ENCODE measurements at regions not wholly inside any gene's neighbourhood (a gene's known extent, or its start where the extent isn't known, plus 50 kb on each side); places are given as distances from the start of the nearest gene placed in this dataset.

- H3K4me1 Mint-ChIP-seq, result no peaks in the 10 kb centered on the region
- H3K36me3 Mint-ChIP-seq (ENCODE audit: insufficient read depth), result peaks cover 1% of the 10 kb centered on the region
- DNase-seq (ENCODE audit: low spot score in 2 of 2) (no peak), ATAC-seq (replicated peaks; ENCODE audit: extremely low read depth, poor library complexity, severe bottlenecking) (no peak)
- H3K27me3 Mint-ChIP-seq, result no peaks in the 10 kb centered on the region
- H3K27ac Mint-ChIP-seq (ENCODE audit: low read depth), result no peak overlapping the region
- H3K4me3 Mint-ChIP-seq, result no peak overlapping the region
- no peaks in the 10 kb centered on the region for H3K9me3 Mint-ChIP-seq
Observed at GRCh38 chr13:40338217-40338616, 328.2 kb downstream of the FOXO1 start.

GRCh38 chr13:40340368-40341095 is 325.9 kb downstream of the FOXO1 start:
- DNase-seq (ENCODE audit: low spot score in 2 of 2) (no peak), ATAC-seq (replicated peaks; ENCODE audit: extremely low read depth, poor library complexity, severe bottlenecking) (no peak)
- Mint-ChIP-seq H3K36me3 (ENCODE audit: insufficient read depth) (peaks cover 1% of the 10 kb centered on the region), H3K27ac (ENCODE audit: low read depth) (no peak overlapping the region), H3K27me3 (no peaks in the 10 kb centered on the region), H3K9me3 (no peaks in the 10 kb centered on the region), H3K4me3 (no peak overlapping the region), H3K4me1 (no peaks in the 10 kb centered on the region)

GRCh38 chr13:40341096-40341471 is 325.4 kb downstream of the FOXO1 start:
- peaks cover 1% of the 10 kb centered on the region for H3K36me3 Mint-ChIP-seq (ENCODE audit: insufficient read depth)
- DNase-seq (ENCODE audit: low spot score in 2 of 2), result no peak

GRCh38 chr13:40341501-40341900 is 324.9 kb downstream of the FOXO1 start:
- Mint-ChIP-seq H3K27ac (ENCODE audit: low read depth) (no peak overlapping the region), H3K4me3 (no peak overlapping the region), H3K36me3 (ENCODE audit: insufficient read depth) (peaks cover 1% of the 10 kb centered on the region), H3K27me3 (no peaks in the 10 kb centered on the region), H3K9me3 (no peaks in the 10 kb centered on the region), H3K4me1 (no peaks in the 10 kb centered on the region)
- ATAC-seq (replicated peaks; ENCODE audit: extremely low read depth, poor library complexity, severe bottlenecking) (no peak), DNase-seq (ENCODE audit: low spot score in 2 of 2) (no peak)

More at GRCh38 chr13:40341096-40341471, 325.4 kb downstream of the FOXO1 start:
- H3K4me1 Mint-ChIP-seq, result no peaks in the 10 kb centered on the region
- no peak overlapping the region for H3K27ac Mint-ChIP-seq (ENCODE audit: low read depth)
- H3K27me3 Mint-ChIP-seq, result no peaks in the 10 kb centered on the region
- ATAC-seq (replicated peaks; ENCODE audit: extremely low read depth, poor library complexity, severe bottlenecking), result no peak
- no peak overlapping the region for H3K4me3 Mint-ChIP-seq
- H3K9me3 Mint-ChIP-seq, result no peaks in the 10 kb centered on the region

- H3K27me3 Mint-ChIP-seq, result no peaks in the 10 kb centered on the region
- no peak overlapping the region for H3K27ac Mint-ChIP-seq (ENCODE audit: low read depth)
- H3K4me3 Mint-ChIP-seq, result no peak overlapping the region
- no peak for DNase-seq (ENCODE audit: low spot score in 2 of 2)
- ATAC-seq (replicated peaks; ENCODE audit: extremely low read depth, poor library complexity, severe bottlenecking), result no peak
- no peaks in the 10 kb centered on the region for H3K4me1 Mint-ChIP-seq
- peaks cover 1% of the 10 kb centered on the region for H3K36me3 Mint-ChIP-seq (ENCODE audit: insufficient read depth)
- H3K9me3 Mint-ChIP-seq, result no peaks in the 10 kb centered on the region
Observed at GRCh38 chr13:40342461-40342860, 324.0 kb downstream of the FOXO1 start.

GRCh38 chr13:40342901-40343300 is 323.5 kb downstream of the FOXO1 start:
- ATAC-seq (replicated peaks; ENCODE audit: extremely low read depth, poor library complexity, severe bottlenecking) (no peak), DNase-seq (ENCODE audit: low spot score in 2 of 2) (no peak)
- H3K36me3 Mint-ChIP-seq (ENCODE audit: insufficient read depth), result peaks cover 1% of the 10 kb centered on the region
- no peaks in the 10 kb centered on the region for H3K27me3 Mint-ChIP-seq
- no peak overlapping the region for H3K27ac Mint-ChIP-seq (ENCODE audit: low read depth)
- H3K9me3 Mint-ChIP-seq, result no peaks in the 10 kb centered on the region
- H3K4me3 Mint-ChIP-seq, result no peak overlapping the region
- no peaks in the 10 kb centered on the region for H3K4me1 Mint-ChIP-seq

GRCh38 chr13:40343550-40344269 is 322.7 kb downstream of the FOXO1 start:
- no peak for ATAC-seq (replicated peaks; ENCODE audit: extremely low read depth, poor library complexity, severe bottlenecking)
- DNase-seq (ENCODE audit: low spot score in 2 of 2), result no peak
- Mint-ChIP-seq H3K36me3 (ENCODE audit: insufficient read depth) (peaks cover 1% of the 10 kb centered on the region), H3K27ac (ENCODE audit: low read depth) (no peak overlapping the region), H3K9me3 (no peaks in the 10 kb centered on the region), H3K27me3 (no peaks in the 10 kb centered on the region), H3K4me1 (no peaks in the 10 kb centered on the region), H3K4me3 (no peak overlapping the region)

- Mint-ChIP-seq H3K27me3 (no peaks in the 10 kb centered on the region), H3K9me3 (no peaks in the 10 kb centered on the region), H3K4me3 (no peak overlapping the region), H3K4me1 (no peaks in the 10 kb centered on the region), H3K36me3 (ENCODE audit: insufficient read depth) (peaks cover 1% of the 10 kb centered on the region), H3K27ac (ENCODE audit: low read depth) (no peak overlapping the region)
- no peak for ATAC-seq (replicated peaks; ENCODE audit: extremely low read depth, poor library complexity, severe bottlenecking)
- no peak for DNase-seq (ENCODE audit: low spot score in 2 of 2)
Observed at GRCh38 chr13:40344270-40345148, 321.9 kb downstream of the FOXO1 start.

GRCh38 chr13:40345149-40345514 is 321.3 kb downstream of the FOXO1 start:
- ATAC-seq (replicated peaks; ENCODE audit: extremely low read depth, poor library complexity, severe bottlenecking) (no peak), DNase-seq (ENCODE audit: low spot score in 2 of 2) (no peak)
- Mint-ChIP-seq H3K36me3 (ENCODE audit: insufficient read depth) (no peaks in the 10 kb centered on the region), H3K27me3 (no peaks in the 10 kb centered on the region), H3K4me3 (no peak overlapping the region), H3K9me3 (no peaks in the 10 kb centered on the region), H3K27ac (ENCODE audit: low read depth) (no peak overlapping the region), H3K4me1 (no peaks in the 10 kb centered on the region)

GRCh38 chr13:40345654-40346372 is 320.6 kb downstream of the FOXO1 start:
- H3K4me1 Mint-ChIP-seq, result no peaks in the 10 kb centered on the region

GRCh38 chr13:40346592-40346991 is 319.8 kb downstream of the FOXO1 start:
- H3K27ac Mint-ChIP-seq (ENCODE audit: low read depth), result no peak overlapping the region

More at GRCh38 chr13:40345654-40346372, 320.6 kb downstream of the FOXO1 start:
- Mint-ChIP-seq H3K36me3 (ENCODE audit: insufficient read depth) (no peaks in the 10 kb centered on the region), H3K9me3 (no peaks in the 10 kb centered on the region), H3K4me3 (no peak overlapping the region), H3K27me3 (no peaks in the 10 kb centered on the region), H3K27ac (ENCODE audit: low read depth) (no peak overlapping the region)
- DNase-seq (ENCODE audit: low spot score in 2 of 2) (no peak), ATAC-seq (replicated peaks; ENCODE audit: extremely low read depth, poor library complexity, severe bottlenecking) (no peak)

GRCh38 chr13:40348096-40348679 is 318.3 kb downstream of the FOXO1 start:
- no peak for DNase-seq (ENCODE audit: low spot score in 2 of 2)
- no peak overlapping the region for H3K4me3 Mint-ChIP-seq
- H3K4me1 Mint-ChIP-seq, result no peaks in the 10 kb centered on the region
- H3K27me3 Mint-ChIP-seq, result no peaks in the 10 kb centered on the region
- no peaks in the 10 kb centered on the region for H3K9me3 Mint-ChIP-seq
- H3K36me3 Mint-ChIP-seq (ENCODE audit: insufficient read depth), result peaks cover 1% of the 10 kb centered on the region
- no peak overlapping the region for H3K27ac Mint-ChIP-seq (ENCODE audit: low read depth)
- ATAC-seq (replicated peaks; ENCODE audit: extremely low read depth, poor library complexity, severe bottlenecking), result no peak

More at GRCh38 chr13:40346592-40346991, 319.8 kb downstream of the FOXO1 start:
- Mint-ChIP-seq H3K9me3 (no peaks in the 10 kb centered on the region), H3K36me3 (ENCODE audit: insufficient read depth) (peaks cover 1% of the 10 kb centered on the region), H3K4me3 (no peak overlapping the region), H3K4me1 (no peaks in the 10 kb centered on the region), H3K27me3 (no peaks in the 10 kb centered on the region)
- no peak for ATAC-seq (replicated peaks; ENCODE audit: extremely low read depth, poor library complexity, severe bottlenecking)
- no peak for DNase-seq (ENCODE audit: low spot score in 2 of 2)

Measured in central memory CD8-positive, alpha-beta T cell (primary cell).